GM06990 (cell line): ENCODE measurements at regions not wholly inside any gene's neighbourhood (a gene's known extent, or its start where the extent isn't known, plus 50 kb on each side); places are given as distances from the start of the nearest gene placed in this dataset.

Source experiments
- DNase-seq: peaks from one replicate; pipeline ENCODE4 v3.0.0-alpha.2; 2011; ENCODE audit not compliant: insufficient read length; ENCODE audit errors: extremely low read depth
- H3K27me3 ChIP-seq: replicated peaks from 2 replicates; pipeline ENCODE4 v1.6.0; 2011; ENCODE audit warnings: low read length; ENCODE audit not compliant: control insufficient read depth, insufficient read depth
- H3K36me3 ChIP-seq: 2 replicates; pipeline ENCODE4 v1.5.1; 2011; ENCODE audit warnings: low read length; ENCODE audit not compliant: control insufficient read depth, insufficient read depth
- H3K4me3 ChIP-seq: replicated peaks from 2 replicates; pipeline ENCODE4 v1.5.1; 2011; ENCODE audit warnings: low read depth, mild to moderate bottlenecking, control low read depth, low read length
- CTCF ChIP-seq: IDR thresholded peaks from 2 replicates; pipeline ENCODE4 v1.5.1; 2011; ENCODE audit warnings: low read length, control low read depth, mild to moderate bottlenecking, inconsistent platforms; ENCODE audit not compliant: insufficient read depth, poor library complexity, severe bottlenecking

DNA sequence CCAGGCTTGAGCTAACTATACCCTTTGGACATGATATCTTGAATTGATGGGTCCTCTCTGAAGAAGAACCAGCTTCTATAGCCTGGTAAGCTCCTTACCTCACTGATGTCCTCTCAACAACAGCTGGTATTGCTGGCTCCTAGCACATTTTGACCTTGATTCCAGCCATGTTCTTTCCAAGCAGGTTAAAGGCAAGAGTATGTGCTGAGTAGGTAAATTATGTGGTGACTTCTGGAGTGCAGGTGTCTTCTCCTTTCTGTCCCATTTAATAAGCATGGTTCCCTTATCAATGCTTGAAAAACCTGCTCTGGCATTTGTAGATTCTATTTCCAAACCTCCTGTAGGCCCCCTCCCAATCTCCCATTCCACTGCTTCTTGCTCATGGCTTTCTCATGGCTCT is 300.1 kb downstream of the UTP18 start:
- H3K36me3 ChIP-seq: no peaks in the 10 kb centered on the region
- no peaks in the 10 kb centered on the region; the same call in none of the 2 replicates for H3K27me3 ChIP-seq
- no peak for DNase-seq
- no peak overlapping the region for H3K4me3 ChIP-seq
- TF ChIP-seq CTCF: no peak

GRCh38 chr17:51563961-51564360 is 303.6 kb downstream of the UTP18 start:
- Histone ChIP-seq H3K27me3 (no peaks in the 10 kb centered on the region; the same call in 1 of the 2 replicates), H3K4me3 (no peak overlapping the region), H3K36me3 (no peaks in the 10 kb centered on the region)
- TF ChIP-seq CTCF: no peak
- DNase-seq: no peak

GRCh38 chr17:51572115-51572514 is 311.8 kb downstream of the UTP18 start:
- H3K27me3 ChIP-seq: no peaks in the 10 kb centered on the region
- no peak for DNase-seq
- no peaks in the 10 kb centered on the region for H3K36me3 ChIP-seq
- H3K4me3 ChIP-seq: no peak overlapping the region
- no peak for TF ChIP-seq CTCF
